ENCODE measurements at regions not wholly inside any gene's neighbourhood (a gene's known extent, or its start where the extent isn't known, plus 50 kb on each side); places are given as distances from the start of the nearest gene placed in this dataset.
"Not testable (repeated sequence)": the region's sequence is repeated elsewhere in the genome, so short reads cannot be mapped to it uniquely, and the experiment has no call there.

- no peak for DNase-seq
These were observed 353.9 kb downstream of the NSUN3 start for GRCh38 chr3:94416768-94417167.

- no peak for DNase-seq
These were observed 355.1 kb downstream of the NSUN3 start for GRCh38 chr3:94417963-94418455.

- no peak for DNase-seq
These were observed 358.1 kb downstream of the NSUN3 start for GRCh38 chr3:94420931-94421330.

- no peak for DNase-seq
These were observed 360.7 kb downstream of the NSUN3 start for GRCh38 chr3:94423578-94423977.

- no peak for DNase-seq
These were observed 366.7 kb downstream of the NSUN3 start for GRCh38 chr3:94429517-94429916.

GRCh38 chr3:94431876-94432570, 369.2 kb downstream of the NSUN3 start:
- DNase-seq: no peak

- no peak for DNase-seq
These were observed 370.9 kb downstream of the NSUN3 start for GRCh38 chr3:94433811-94434210.

- DNase-seq: no peak
These were observed 378.1 kb downstream of the NSUN3 start for GRCh38 chr3:94440767-94441493.

- no peak for DNase-seq
These were observed 378.6 kb downstream of the NSUN3 start for GRCh38 chr3:94441494-94441847.

- DNase-seq: no peak
These were observed 391.0 kb downstream of the NSUN3 start for GRCh38 chr3:94453864-94454263.

GRCh38 chr3:94459167-94459566, 396.3 kb downstream of the NSUN3 start:
- no peak for DNase-seq

GRCh38 chr3:94460931-94461330, 398.1 kb downstream of the NSUN3 start:
- DNase-seq: no peak

- DNase-seq: no peak
These were observed 400.1 kb downstream of the NSUN3 start for GRCh38 chr3:94462931-94463330.

- DNase-seq: no peak
These were observed 409.6 kb downstream of the NSUN3 start for GRCh38 chr3:94472511-94472910.

GRCh38 chr3:94481226-94481898, 418.5 kb downstream of the NSUN3 start:
- no peak for DNase-seq

GRCh38 chr3:94482686-94483085, 419.8 kb downstream of the NSUN3 start:
- DNase-seq: no peak

- no peak for DNase-seq
These were observed 420.5 kb downstream of the NSUN3 start for GRCh38 chr3:94483403-94483802.

GRCh38 chr3:94494992-94495391, 432.1 kb downstream of the NSUN3 start:
- DNase-seq: no peak

GRCh38 chr3:94500146-94500545, 437.3 kb downstream of the NSUN3 start:
- no peak for DNase-seq

- DNase-seq: not testable (repeated sequence)
These were observed 444.5 kb downstream of the NSUN3 start for GRCh38 chr3:94507354-94507753.

GRCh38 chr3:94512876-94513275, 450.0 kb downstream of the NSUN3 start:
- no peak for DNase-seq

GRCh38 chr3:94513600-94513999, 450.7 kb downstream of the NSUN3 start:
- DNase-seq: no peak

GRCh38 chr3:94515983-94516382, 453.1 kb downstream of the NSUN3 start:
- DNase-seq: no peak

- DNase-seq: no peak
These were observed 457.5 kb downstream of the NSUN3 start for GRCh38 chr3:94520364-94520763.
